NCI-H2171 treated with DMSO at 0.1 percent for 48 hours (cell line): ENCODE measurements at regions not wholly inside any gene's neighbourhood (a gene's known extent, or its start where the extent isn't known, plus 50 kb on each side); places are given as distances from the start of the nearest gene placed in this dataset.

Experiments used
- DNase-seq: peaks from one replicate; lab custom pipeline; 2025; lab: John Stamatoyannopoulos, UW

DNA sequence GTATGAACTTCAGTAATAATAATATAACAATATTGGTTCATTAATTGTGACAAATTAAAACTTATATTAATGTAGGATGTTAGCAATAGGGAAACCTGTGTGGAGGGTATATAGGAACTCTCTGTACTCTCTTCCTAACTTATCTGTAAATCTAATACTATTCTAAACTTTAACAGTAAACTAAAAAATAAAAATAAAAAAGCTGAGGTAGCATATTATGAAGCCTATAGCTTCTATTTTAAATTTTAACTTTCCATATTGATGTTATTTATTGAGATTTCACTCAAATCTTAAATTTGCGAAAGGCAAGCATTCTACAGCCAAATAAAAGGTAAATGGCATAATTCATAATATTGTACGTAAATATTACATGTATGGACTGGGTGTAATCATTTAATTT lies 326.4 kb downstream of the MEI4 start:
- DNase-seq = no peak

- no peak for DNase-seq
These were observed 333.7 kb downstream of the MEI4 start for GRCh38 chr6:77986380-77987034.

GRCh38 chr6:77987035-77987384 lies 334.2 kb downstream of the MEI4 start:
- DNase-seq = no peak

GRCh38 chr6:78010130-78010529 lies 357.3 kb downstream of the MEI4 start:
- DNase-seq = no peak

DNA sequence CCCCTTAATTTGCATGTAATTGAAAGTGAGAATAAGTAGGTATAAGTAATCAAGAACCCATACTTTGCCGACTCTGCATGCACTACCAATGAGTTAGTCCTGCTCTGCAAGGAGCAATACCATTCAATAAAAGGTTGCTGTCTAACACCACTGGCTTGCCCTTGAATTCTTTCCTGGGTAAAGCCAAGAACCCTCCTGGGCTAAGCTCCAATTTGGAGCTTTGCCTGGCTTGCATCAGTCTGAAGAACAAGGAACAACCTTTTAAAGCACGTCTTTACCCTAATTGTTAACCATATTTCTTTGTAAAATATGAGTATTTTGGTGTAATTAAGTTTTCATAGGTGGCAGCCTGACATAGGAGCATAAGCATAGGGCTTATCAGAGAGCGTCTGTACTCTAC lies 367.7 kb downstream of the MEI4 start:
- no peak for DNase-seq

DNA sequence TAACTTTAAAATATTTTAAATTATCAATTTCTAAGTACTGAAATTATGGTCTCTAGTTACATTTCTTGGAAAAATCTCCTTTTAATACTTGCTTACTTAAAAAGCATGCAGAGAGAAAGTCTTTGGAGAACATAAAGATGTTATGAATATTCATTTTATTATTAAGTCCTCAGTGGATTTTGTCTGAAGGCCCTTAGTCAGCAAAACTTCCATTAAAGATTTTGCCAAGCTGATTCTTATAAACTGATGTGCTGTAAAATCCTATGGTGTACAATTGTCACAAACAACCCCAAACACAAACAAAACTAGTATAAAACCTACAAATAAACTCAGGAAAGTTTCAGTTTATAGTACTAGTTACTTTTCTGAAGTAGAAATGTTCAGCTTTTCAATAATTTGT lies 372.7 kb downstream of the MEI4 start:
- no peak for DNase-seq

DNA sequence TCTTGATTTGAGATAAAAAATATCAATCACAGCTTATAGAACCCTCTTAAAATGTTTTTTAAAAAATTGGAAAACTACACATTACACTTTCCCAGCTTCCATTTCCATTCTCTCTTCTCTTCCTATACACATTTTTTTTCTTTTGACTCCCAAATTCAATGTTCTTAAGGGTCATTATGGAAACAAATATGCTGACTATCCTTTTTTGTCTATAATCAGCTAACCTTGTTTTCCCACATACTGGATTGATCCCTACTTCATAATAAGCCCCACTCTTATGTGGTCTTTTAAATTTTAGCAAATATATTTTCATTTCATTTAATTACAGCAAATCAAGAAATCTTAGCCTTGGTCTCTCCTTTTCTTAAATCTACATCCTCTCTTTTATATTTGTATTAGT lies 378.4 kb downstream of the MEI4 start:
- DNase-seq = no peak

DNA sequence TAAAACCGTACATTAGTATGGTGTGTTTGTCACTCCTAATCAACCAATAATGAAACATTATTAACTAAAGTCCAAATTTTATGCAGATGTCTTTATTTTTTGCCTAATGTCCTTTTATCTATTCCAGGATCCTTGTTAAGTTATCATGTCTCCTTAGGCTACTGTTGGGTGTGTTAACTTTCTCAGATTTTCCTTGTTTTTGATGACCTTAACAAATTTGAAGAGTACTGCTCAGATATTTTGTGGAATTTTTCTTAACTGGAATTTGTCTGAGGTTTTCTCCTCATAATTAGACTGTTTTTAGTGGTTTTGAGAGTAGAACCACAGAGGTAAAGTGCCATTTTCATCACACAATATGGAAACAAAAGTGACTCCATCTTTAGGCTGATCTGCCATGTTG lies 406.3 kb downstream of the MEI4 start:
- DNase-seq = no peak

DNA sequence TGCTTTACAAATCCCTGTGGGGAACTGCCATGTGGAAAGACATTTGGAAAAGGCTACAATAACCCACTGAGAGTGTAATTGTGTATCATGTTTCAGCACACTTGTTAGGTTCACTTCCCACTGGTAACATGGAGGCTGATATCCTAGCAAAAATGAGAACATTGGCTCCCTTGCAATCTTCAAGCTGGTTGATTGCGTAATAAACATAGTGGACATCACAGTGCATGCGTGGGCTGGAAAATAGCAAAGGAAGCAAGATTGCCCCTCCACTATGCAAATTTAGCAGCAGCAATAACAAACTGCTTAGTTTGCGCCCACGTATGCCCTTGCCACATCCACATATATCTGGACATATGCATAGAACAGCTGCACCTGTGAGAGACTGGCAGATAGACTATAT lies 410.2 kb downstream of the MEI4 start:
- no peak for DNase-seq

DNA sequence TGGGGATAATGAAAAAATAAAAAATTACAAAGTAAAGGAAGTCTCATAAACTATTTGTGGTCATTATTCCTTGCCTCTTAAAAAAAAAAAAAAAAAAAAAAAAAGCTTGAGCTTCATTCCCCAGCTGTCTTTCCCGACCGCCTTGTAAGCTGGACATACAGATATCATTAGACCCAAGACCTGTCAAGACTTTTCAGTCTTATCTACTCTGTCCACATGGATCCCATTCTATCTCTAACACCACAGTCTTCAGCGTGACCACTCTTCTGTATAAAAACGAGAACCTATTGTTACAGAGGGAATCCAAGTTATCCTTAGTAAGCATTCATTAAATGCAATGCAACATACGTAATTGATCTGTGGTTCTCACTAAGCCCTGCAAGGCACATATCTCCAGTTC lies 423.5 kb downstream of the MEI4 start:
- DNase-seq = no peak

DNA sequence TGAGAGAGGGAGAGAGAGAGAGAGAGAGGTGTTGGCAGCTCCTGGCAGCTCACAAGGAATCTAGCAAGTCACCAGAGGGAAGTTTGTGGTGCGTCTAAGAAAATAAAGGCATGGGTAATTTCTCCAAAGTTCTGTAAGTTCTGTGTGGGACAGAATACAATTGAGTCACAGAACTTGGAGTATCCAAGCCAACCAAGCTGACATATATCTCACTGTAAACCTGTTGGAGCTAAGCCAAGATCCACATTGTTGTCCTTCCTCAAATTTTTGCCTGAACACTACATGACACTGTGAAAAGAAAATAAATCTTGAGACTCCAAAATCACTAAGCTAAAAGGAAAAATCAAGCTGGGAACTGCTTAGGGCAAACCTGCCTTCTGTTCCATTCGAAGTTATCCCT lies 436.7 kb downstream of the MEI4 start:
- DNase-seq = no peak

DNA sequence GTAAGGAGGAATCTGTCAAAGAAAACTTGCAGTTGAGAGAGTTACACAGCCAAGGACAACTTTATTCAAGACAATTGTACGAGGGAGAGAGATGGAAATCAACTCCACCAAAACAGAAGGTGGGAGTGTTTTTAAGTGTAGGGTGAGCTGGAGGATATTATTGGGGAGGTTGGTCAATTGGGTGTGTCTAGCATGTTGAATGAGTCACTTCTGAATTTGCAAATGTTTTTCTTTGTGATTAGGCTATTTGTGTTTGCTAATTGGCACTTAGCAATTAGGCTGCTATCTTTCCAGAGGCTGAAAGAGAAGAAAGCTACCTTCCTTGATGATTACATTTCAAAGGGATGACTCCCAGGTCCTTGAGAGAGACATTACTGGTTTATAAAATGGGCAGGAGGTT lies 441.1 kb downstream of the MEI4 start:
- no peak for DNase-seq

GRCh38 chr6:78101387-78101786 lies 448.5 kb downstream of the MEI4 start:
- no peak for DNase-seq

- no peak for DNase-seq
These were observed 457.8 kb downstream of the MEI4 start for GRCh38 chr6:78110641-78111040.

DNA sequence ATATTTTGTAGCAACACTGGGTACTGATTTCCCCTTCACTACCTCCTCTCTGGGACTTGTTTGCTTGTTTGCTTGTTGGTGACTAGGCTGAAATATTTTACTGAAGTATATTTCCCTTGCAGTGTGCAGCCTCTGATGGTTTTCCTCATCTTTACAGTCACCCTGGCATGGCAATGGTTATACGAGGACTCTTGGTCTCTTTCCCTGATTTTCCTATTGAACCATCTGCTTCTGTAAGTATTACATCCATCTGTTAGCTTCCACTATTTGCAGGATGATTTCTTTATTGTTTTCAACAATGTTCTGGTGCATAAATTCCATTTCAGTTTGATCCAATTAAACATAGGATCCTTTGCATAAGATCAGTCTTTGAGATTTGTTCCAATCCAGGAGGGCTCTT lies 465.1 kb downstream of the MEI4 start:
- DNase-seq = no peak

- DNase-seq = no peak
These were observed 478.7 kb downstream of the MEI4 start for GRCh38 chr6:78131521-78131920.

GRCh38 chr6:78132671-78133410 lies 480.0 kb downstream of the MEI4 start:
- DNase-seq = no peak

- DNase-seq = no peak
These were observed 497.6 kb downstream of the MEI4 start for GRCh38 chr6:78150425-78150824.

DNA sequence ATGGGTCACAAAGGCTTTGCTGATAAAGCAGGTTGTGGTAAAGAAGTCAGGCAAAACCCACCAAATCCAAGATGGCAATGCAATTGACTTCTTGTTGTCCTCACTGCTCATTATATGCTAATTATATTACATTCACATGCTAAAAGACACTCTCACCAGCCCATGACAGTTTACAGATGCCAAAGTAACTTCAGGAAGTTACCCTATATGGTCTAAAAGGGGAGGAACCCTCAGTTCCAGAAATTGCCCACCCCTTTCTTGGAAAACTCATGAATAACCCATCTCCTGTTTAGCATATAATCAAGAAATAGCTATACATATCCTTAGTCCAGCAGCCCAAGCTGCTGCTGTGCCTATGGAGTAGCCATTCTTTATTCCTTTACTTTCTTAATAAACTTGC lies 501.1 kb downstream of the MEI4 start:
- no peak for DNase-seq

DNA sequence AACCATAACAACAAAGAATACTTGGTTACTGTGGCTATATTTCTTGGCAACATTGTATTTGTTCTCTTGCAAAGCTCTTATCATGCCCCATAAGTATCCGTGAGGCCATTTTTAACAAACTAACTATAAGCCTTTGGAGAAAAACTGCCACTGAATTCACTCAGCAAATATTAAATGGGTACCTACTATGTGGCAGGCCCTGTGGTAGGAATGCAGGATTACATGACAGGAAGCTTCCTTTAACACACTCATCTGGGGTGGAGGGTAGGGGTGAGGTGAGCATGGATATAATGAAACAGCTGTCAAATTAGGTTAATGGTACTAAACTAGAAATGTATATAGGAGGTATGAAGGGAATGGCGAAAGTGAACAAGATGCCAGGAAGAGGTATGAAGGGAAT lies 504.8 kb downstream of the MEI4 start:
- no peak for DNase-seq

DNA sequence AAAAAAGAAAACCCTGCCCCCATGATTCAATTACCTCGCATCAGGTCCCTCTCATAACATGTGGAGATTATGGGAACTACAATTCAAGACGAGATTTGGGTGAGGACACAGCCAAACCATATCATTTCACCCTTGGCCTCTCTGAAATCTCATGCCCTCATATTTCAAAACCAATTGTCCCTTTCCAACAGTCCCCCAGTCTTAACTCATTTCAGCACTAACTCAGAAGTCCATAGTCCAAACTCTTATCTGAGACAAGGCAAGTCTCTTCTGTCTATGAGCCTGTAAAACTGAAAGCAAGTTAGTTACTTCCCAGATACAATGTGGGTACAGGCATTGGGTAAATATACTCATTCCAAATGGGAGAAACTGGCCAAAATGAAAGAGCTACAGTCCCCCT lies 536.1 kb downstream of the MEI4 start:
- DNase-seq = no peak

DNA sequence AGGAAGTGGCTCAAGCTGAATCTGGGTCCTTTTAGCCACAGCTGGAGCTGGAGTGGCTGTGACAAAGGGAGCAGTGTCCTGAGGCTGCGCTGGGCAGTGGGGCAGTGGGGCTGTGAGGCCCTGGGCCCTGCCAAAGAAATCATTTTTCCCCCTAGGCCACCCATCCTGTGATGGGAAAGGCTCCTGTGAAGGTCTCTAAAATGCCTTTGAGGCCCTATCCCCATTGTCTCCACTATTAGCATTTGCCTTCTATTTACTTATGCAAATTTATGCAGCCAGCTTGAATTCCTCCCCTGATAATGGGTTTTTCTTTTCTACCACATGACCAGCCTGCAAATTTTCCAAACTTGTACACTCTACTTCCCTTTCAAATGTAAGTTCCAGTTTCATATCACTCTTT lies 539.2 kb downstream of the MEI4 start:
- DNase-seq = no peak

DNA sequence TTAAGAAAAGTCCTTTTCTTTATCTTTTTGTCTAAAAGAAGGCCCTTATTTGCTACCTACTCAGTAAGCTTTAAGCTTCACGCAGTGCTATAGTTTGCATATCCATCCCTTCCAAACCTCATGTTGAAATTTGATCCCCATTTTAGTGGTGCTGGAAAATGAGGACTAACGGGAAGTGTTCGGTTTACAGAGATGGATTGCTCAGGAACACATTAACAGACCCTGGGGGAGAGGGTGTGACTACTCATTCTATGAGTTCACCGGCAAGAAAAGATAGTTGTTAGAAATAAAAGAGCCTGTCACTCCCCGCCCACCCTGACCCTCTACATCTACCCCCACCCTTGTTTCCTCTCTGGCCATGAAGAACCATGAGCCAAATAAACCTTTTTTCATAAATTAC lies 546.2 kb downstream of the MEI4 start:
- no peak for DNase-seq

- DNase-seq = no peak
These were observed 569.4 kb downstream of the MEI4 start for GRCh38 chr6:78222226-78222625.
